HL-60 (cell line): ENCODE measurements at regions not wholly inside any gene's neighbourhood (a gene's known extent, or its start where the extent isn't known, plus 50 kb on each side); places are given as distances from the start of the nearest gene placed in this dataset.

ENCODE experiments used
- DNase-seq, 2 experiments: peaks; one replicate each; pipeline ENCODE4 v3.0.0-alpha.2; 2010 to 2020; ENCODE audit warnings: low read depth in 1 of 2, low spot score in 1 of 2
- H3K27ac ChIP-seq: fragments of 250-450 bp; sonication (Bioruptor Pico); replicated peaks from 2 replicates; pipeline ENCODE4 v1.5.1; 2020; ENCODE audit warnings: mild to moderate bottlenecking, moderate library complexity
- H3K27me3 ChIP-seq: fragments of 250-450 bp; sonication (Bioruptor Pico); 2 replicates; pipeline ENCODE4 v1.5.1; 2021; ENCODE audit warnings: mild to moderate bottlenecking, moderate library complexity; ENCODE audit not compliant: insufficient read depth, poor library complexity, severe bottlenecking
- H3K4me3 ChIP-seq: replicated peaks from 2 replicates; pipeline ENCODE4 v1.5.1; 2011; ENCODE audit warnings: mild to moderate bottlenecking, control low read depth, low read length; ENCODE audit not compliant: insufficient read depth
- CTCF ChIP-seq: IDR thresholded peaks from one replicate; pipeline ENCODE4 v1.5.1; 2011; ENCODE audit warnings: low read length, control low read depth, inconsistent platforms; ENCODE audit not compliant: insufficient read depth
- GABPA ChIP-seq: IDR thresholded peaks from 2 replicates; pipeline ENCODE4 v1.6.1; 2012; ENCODE audit warnings: low read depth
- POLR2AphosphoS5 ChIP-seq: IDR thresholded peaks from 2 replicates; pipeline ENCODE4 v1.6.1; 2012; ENCODE audit warnings: low read depth
- REST ChIP-seq: IDR thresholded peaks from 2 replicates; pipeline ENCODE4 v1.6.1; 2012; ENCODE audit warnings: low read depth; ENCODE audit not compliant: insufficient replicate concordance
- SPI1 ChIP-seq: IDR thresholded peaks from 2 replicates; pipeline ENCODE4 v1.6.1; 2012; ENCODE audit warnings: low read depth, mild to moderate bottlenecking, borderline replicate concordance

DNA sequence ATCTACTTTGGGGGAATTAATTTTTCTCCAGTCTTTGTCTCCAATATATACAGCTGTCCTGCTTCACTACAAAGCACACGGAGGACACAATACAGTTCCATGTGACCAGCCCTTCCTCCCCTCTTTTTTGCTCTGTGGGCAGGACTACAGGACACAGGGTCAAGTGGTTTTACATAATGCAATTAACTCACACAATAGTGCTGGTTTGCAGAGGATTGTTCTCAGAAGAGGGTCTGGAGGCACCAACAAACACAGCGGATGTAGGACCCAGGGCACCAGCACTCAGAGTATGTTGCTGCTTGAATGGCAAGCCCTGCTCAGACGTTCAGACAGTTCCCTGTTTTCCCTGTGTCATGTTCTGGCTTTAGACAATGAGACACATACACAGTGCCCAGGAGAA is 52.0 kb upstream of the NPTX2 start:
- no peak for DNase-seq
- Histone ChIP-seq H3K27me3 (no peaks in the 10 kb centered on the region), H3K4me3 (no peak overlapping the region), H3K27ac (no peak overlapping the region)
- no peak for TF ChIP-seq REST
- TF ChIP-seq SPI1, result no peak
- TF ChIP-seq GABPA, result no peak
- no peak for TF ChIP-seq POLR2AphosphoS5
- no peak for TF ChIP-seq CTCF

DNA sequence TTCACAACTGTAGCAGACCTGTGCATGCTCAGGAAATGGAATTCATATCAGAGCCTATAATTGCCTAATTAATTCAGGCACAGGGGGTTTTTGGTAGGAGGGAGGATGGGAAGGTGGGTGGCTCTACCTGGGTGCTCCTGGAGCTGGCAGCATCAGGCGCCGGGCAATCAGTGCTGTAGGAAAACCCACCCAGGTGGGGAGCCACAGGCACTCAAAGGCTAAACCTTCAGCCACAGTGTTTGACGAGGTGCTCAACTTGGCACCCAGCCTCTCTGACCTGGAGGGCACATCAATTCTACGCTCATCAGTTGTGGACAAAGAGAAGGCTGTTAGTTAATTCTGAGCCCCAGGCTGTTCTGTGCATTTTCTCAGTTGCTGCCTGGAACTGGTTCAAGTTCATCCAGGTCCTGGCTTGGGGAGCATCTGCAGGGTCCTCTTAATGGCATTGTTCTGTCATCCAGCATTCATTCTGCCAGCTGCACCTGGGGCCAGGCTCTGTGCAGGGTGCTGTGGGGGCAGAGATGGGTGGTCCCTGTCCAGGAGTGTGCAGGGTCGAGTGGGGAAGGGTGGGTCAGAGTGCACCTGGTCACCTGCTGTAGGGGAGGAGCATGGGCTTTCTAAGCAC is 54.1 kb upstream of the NPTX2 start:
- Histone ChIP-seq H3K4me3 (no peak overlapping the region), H3K27me3 (no peaks in the 10 kb centered on the region), H3K27ac (no peak overlapping the region)
- TF ChIP-seq CTCF (no peak), SPI1 (no peak), POLR2AphosphoS5 (no peak), REST (no peak), GABPA (no peak)
- no peak for DNase-seq

- TF ChIP-seq GABPA (no peak), SPI1 (no peak), POLR2AphosphoS5 (no peak), CTCF (no peak), REST (no peak)
- Histone ChIP-seq H3K4me3 (no peak overlapping the region), H3K27ac (no peak overlapping the region), H3K27me3 (no peaks in the 10 kb centered on the region)
- DNase-seq, result no peak
Observed at GRCh38 chr7:98562381-98562823, 54.7 kb upstream of the NPTX2 start.
